GM19395 (cell line): ENCODE measurements at regions not wholly inside any gene's neighbourhood (a gene's known extent, or its start where the extent isn't known, plus 50 kb on each side); places are given as distances from the start of the nearest gene placed in this dataset.

Experiments
- ATAC-seq: cut with Tn5 transposase; IDR thresholded peaks from one replicate; pipeline ENCODE4 v1.9.1; 2021; ENCODE audit warnings: mild to moderate bottlenecking, moderate library complexity; ENCODE audit not compliant: unreplicated experiment

DNA sequence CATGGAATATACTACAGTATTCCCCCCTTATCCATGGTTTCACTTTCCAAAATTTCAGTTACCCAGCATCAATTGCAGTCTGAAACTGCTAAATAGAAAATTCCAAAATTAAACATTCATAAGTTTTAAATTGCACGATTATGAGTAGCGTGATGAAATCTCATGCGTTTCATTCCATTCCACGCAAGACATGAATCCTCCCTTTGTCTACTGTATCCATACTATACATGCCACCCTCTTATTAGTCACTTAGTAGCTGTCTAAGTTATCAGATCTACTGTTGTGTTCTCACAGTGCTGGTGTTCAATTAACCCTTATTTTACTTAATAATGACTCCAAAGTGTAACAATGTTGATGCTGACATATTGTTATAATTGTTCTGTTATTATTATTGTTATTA lies 261.2 kb upstream of the NDST4 start:
- ATAC-seq: no peak

DNA sequence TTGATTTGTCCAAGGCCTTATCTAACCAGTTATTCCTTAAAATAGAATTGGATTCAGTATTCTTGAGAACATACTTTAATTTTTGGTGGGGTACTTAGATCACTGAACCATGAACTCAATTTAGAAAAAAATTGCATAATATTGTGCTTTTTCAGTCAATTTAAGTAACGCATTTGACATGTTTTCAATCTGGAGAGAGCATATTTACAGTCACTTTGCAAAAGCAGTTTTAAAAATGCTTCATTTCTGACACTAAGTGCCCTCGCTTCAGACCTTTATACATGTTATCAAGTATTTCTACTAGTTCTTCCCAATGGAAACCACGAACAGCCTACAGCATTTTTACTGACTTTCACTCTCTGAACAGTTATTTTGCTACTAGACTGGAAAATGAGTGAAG lies 257.1 kb upstream of the NDST4 start:
- no peak for ATAC-seq

DNA sequence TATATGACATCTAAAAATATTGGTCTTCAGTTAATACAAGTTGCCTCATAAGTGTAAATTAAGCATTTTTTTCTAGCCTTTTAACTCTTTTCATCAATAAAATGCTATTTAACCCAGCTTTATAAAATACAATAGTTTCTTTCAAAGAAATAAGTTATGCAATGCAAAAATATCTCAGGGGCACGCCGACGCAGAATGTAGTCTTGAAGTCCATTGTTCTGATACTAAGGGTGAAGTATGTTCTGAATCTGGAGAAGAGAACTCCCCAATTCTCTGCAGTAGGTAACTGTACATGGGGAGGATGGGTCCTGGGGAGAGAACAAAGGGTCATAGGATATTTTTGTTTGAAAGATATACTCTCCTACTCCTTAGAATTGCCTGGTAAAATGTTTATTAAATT lies 256.6 kb upstream of the NDST4 start:
- ATAC-seq: no peak

DNA sequence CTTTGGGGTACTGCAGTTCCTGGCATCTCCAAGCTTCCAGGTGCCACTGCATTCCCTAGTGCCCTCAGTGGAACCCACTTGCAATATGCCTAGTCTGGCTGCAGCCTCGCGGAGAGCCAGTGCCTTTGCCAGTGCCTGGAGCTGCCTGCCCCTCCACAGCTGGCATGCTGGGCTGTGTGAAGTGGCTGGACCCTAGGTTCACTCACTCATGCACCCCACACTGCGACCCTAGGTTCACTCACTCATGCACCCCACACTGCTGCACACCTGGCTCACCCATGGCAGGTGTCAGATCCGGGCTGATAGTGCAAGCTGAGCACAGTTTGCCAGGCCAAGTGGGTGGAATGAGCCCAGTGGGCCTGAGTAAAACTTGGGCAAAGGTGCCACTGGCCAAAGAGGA lies 253.0 kb upstream of the NDST4 start:
- no peak for ATAC-seq

GRCh38 chr4:115365185-115365584 lies 251.8 kb upstream of the NDST4 start:
- no peak for ATAC-seq

DNA sequence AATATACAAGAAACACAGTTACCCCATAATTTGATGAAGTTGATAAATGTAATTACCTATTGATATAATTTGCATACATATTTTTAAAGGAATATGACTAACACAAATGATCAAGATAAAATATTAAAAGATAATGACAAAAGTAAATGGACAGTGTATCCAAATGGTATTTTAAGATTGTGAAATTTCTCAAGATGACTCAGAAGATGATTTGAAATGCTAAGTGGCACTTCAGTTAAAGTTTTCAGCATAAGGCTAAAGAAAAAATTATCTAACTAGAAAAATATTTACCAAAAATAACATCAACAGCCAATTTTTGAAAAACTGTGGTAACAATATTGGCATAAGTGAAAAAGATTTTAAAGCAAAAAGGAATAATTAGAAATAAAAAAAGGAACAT lies 248.4 kb upstream of the NDST4 start:
- no peak for ATAC-seq

DNA sequence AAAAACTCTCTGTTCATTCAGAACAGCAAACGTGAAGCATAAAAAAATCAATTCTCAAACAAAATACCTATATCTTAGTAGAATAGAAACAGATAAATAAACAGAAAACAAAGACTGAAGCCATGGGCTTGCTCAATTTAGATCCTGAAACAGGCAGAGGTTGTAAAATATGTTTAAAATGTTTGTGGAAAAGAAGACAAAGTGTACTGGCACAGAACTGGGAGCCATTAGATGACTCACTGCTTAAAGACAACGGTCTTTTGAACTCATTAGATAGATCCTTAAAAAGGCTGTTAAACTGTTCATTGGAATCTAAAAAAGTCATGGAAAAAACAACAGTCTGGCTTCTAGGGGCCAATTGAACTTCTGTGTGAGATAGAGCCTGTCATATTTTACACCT lies 247.0 kb upstream of the NDST4 start:
- no peak for ATAC-seq

DNA sequence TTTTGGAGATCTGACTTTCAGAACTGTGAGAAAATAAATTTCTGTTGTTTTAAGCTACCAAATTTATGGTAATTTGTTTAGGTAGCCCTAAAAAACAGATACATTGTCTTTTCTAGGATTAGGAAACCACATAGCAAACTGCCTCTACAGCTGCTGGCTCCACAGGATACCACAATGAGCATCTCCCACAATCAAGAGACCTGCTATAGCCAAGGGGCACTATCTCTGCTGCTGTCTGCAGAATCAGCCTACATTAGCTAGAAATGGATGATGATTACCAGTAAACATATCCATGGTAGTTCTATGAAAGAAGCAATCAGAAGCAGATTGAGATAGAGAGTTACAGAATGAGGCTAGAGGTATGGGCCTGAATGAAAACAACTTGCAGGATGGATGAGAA lies 244.4 kb upstream of the NDST4 start:
- ATAC-seq: no peak

GRCh38 chr4:115356176-115356575 lies 242.8 kb upstream of the NDST4 start:
- ATAC-seq: no peak

DNA sequence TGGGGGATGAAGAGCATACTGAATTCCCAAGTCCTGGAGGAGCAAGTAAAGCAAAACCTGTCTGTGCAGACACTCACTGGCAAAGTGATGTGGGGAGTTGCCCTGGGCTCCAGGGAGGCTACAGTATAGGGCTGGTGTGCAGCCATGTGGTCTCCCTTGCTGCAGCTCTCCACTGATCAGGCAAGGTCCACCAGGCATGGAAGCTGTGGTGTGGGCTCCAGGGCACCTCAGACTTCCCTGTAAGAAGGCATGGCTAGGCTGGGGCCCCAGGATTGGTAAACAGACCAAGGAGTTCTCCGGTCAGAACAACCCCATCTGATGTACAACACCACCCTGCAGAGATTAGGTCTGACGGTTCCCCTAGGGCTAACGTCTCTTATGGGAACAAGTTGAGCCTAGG lies 241.9 kb upstream of the NDST4 start:
- no peak for ATAC-seq

DNA sequence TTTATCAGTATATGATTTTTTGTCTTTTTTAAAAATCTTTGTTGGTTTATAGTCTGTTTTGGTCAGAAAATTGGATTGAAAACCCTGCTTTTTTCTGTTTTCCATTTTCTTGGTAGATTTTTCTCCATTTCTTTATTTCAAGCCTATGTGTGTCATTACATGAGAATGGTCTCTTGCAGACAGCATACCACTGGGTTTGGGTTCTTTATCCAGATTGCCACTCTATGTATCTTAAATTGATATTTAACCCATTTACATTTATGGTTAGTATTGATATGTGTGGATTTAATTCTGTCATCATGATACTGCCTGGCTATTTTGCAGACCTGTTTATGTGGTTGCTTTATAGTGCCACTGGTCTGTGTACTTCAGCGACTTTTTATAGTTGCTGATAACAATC lies 239.9 kb upstream of the NDST4 start:
- ATAC-seq: no peak

- no peak for ATAC-seq
Measured at GRCh38 chr4:115343171-115343570, 229.8 kb upstream of the NDST4 start.

GRCh38 chr4:115334736-115335411 lies 221.5 kb upstream of the NDST4 start:
- ATAC-seq: no peak

DNA sequence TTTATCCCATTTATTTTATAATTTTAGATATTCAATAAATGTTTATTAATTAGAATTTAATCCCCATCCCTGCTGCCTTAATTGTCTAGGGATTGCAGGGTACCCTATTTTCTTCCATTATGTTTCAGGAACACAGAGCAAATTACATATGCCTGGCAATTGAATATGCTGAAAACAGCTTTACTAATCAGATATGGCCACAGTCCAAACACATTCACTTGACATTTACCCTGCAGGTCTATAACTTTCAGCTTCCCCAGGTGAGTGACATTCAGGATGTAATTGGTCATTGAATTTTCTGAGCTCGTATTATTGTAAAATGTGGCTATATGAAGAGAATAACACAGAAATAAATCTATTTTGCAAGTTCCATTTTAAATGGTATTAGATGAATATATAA lies 218.7 kb upstream of the NDST4 start:
- ATAC-seq: no peak

- no peak for ATAC-seq
Measured at GRCh38 chr4:115331241-115331640, 217.8 kb upstream of the NDST4 start.

GRCh38 chr4:115325836-115326235 lies 212.4 kb upstream of the NDST4 start:
- no peak for ATAC-seq

DNA sequence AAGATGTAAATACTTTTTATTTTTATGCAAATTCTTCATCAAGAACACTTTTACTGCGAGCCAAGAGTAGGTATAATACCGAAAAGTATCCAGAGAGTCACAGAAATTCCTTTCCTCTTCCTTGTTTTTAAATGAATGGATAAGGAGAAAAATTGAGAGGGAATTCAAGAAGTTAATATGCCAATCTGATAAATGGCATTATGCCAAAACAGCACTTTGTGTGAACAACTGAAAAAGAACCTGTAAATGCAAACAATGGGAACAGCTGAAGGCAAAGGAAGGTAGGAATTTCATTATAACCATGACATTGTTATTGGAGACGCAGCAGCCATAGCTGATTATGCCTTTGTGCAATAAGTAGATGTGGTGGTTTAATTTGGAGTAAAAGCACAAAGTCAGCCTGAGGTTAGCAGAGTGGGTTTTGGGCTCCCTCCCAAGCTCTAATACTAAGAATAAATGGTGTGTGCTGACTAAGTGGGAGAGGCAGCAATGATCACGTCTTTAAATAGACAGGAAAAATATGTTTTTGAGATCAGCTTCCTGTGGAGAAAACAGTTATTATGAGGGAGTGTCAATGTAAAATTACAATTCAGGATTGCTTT lies 209.8 kb upstream of the NDST4 start:
- no peak for ATAC-seq

DNA sequence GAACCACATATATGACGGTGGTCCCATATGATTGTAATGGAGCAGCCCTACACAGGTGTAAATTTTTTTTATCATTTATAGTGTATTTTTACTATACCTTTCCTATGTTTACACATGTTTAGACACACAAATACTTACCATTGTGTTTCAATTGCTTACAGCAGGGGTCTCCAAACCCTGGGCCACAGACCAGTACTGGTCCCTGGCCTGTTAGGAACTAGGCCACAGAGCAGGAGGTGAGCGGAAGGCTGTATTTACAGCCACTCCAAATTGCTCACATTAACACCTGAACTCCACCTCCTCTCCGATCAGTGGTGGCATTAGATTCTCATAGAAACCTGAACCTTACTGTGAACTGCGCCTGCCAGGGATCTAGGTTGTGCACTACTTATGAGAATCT lies 201.8 kb upstream of the NDST4 start:
- ATAC-seq: no peak

DNA sequence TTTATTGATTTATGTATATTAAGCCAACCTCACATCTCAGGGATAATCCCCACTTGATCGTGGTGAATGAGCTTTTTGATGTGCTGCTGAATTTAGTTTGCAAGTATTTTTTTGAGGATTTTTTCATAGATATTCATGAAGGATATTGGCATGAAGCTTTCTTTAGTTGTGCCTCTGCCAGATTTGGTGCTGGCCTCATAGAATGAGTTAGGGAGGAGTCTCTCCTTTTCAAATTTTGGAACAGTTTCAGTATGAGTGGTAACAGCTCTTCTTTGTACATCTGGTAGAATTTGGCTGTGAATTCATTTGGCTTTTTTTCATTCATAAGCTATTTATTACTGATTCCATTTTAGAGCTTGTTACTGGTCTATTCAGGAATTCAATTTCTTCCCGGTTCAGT lies 197.2 kb upstream of the NDST4 start:
- no peak for ATAC-seq

DNA sequence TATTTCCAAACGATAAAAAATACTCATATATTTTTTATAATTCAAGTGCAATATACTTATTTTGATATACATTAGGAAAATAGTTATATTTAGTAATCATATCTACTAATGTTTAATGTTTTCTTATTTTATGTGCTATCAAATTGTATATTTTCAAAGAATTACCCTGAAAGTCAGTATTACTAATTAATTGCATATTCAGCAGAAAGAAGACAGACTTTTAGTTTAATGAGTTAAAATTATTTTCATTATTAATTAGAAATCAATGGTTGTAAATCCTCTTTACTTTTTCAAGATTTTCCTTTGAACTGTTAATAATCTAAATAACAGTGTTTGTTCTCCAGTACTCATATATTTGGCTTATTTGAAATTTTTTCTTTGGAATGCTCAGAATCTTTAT lies 181.3 kb upstream of the NDST4 start:
- no peak for ATAC-seq

GRCh38 chr4:115293093-115293462 lies 179.7 kb upstream of the NDST4 start:
- ATAC-seq: no peak

GRCh38 chr4:115292320-115293092 lies 179.1 kb upstream of the NDST4 start:
- peak; percentile 70 for ATAC-seq
